H1 (cell line): ENCODE measurements at regions not wholly inside any gene's neighbourhood (a gene's known extent, or its start where the extent isn't known, plus 50 kb on each side); places are given as distances from the start of the nearest gene placed in this dataset.

Experiments
- CTCF ChIA-PET: fragments of 300-600 bp; sonication (Branson Sonifier 250); formaldehyde crosslinking; loops from one replicate; lab custom pipeline; 2021; ENCODE audit not compliant: partially characterized antibody; lab: Charles Lee
- POLR2A ChIA-PET: fragments of 300-600 bp; sonication (Branson Sonifier 250); formaldehyde crosslinking; loops from one replicate; lab custom pipeline; 2021; ENCODE audit warnings: inconsistent platforms; ENCODE audit not compliant: partially characterized antibody; lab: Charles Lee
- DNase-seq, 2 experiments: peaks; one replicate each; pipeline versions ENCODE4 v3.0.0 to v3.0.0-alpha.2; 2010 to 2022; ENCODE audit warnings: low spot score in 2 of 2, low read depth in 1 of 2, mixed read lengths in 1 of 2
- FAIRE-seq: peaks from 2 replicates; lab custom pipeline; 2011; peaks lifted over from hg19 to GRCh38; lab: Jason Lieb, UNC
- H2AFZ ChIP-seq: 2 replicates; pipeline ENCODE4 v1.8.1; 2012; ENCODE audit warnings: low read length, inconsistent platforms
- H2AK5ac ChIP-seq: 2 replicates; pipeline ENCODE4 v1.6.1; 2013; ENCODE audit warnings: low read depth, low read length
- H2BK120ac ChIP-seq: replicated peaks from 2 replicates; pipeline ENCODE3; 2013; ENCODE audit warnings: low read depth, low read length, inconsistent platforms
- H2BK12ac ChIP-seq: 2 replicates; pipeline ENCODE4 v1.6.1; 2013; ENCODE audit warnings: low read depth, low read length
- H2BK15ac ChIP-seq: 2 replicates; pipeline ENCODE4 v1.6.1; 2013; ENCODE audit warnings: low read length
- H2BK20ac ChIP-seq: 2 replicates; pipeline ENCODE4 v1.6.1; 2013; ENCODE audit warnings: low read length
- H2BK5ac ChIP-seq: 2 replicates; pipeline ENCODE4 v1.6.1; 2013; ENCODE audit warnings: low read depth, low read length
- H3K14ac ChIP-seq: 2 replicates; pipeline ENCODE4 v1.6.1; 2013; ENCODE audit warnings: inconsistent platforms; ENCODE audit not compliant: insufficient read length
- H3K18ac ChIP-seq: 2 replicates; pipeline ENCODE4 v1.6.1; 2013; ENCODE audit warnings: low read length; ENCODE audit errors: extremely low read depth
- H3K23ac ChIP-seq: 2 replicates; pipeline ENCODE4 v1.6.1; 2013; ENCODE audit warnings: inconsistent platforms; ENCODE audit not compliant: insufficient read length
- H3K23me2 ChIP-seq: 2 replicates; pipeline ENCODE4 v1.6.1; 2013; ENCODE audit warnings: low read depth, low read length
- H3K27ac ChIP-seq: 2 replicates; pipeline ENCODE4 v1.6.1; 2011; ENCODE audit warnings: low read depth, low read length, inconsistent platforms
- H3K27me3 ChIP-seq, 4 experiments: replicated peaks in 1 of 4; 1 replicate in 1 of 4; 2 replicates in 3 of 4; pipeline versions ENCODE4 v1.6.1 to v1.8.1; 2011 to 2013; ENCODE audit warnings: low read length in 3 of 4, mild to moderate bottlenecking in 3 of 4, inconsistent platforms in 2 of 4, mixed read lengths in 2 of 4, moderate library complexity in 1 of 4; ENCODE audit not compliant: control insufficient read depth in 3 of 4, insufficient read depth in 3 of 4; ENCODE audit errors: extremely low read depth in 1 of 4
- H3K36me3 ChIP-seq, 4 experiments: 2 replicates each; pipeline versions ENCODE4 v1.6.1 to v1.8.1; 2011 to 2013; ENCODE audit warnings: mild to moderate bottlenecking in 4 of 4, low read length in 3 of 4, moderate library complexity in 2 of 4, control low read depth in 1 of 4, inconsistent platforms in 1 of 4; ENCODE audit not compliant: insufficient read depth in 4 of 4, control insufficient read depth in 2 of 4
- H3K4ac ChIP-seq: replicated peaks from 2 replicates; pipeline ENCODE3; 2013; ENCODE audit warnings: low read length, low read depth, mixed read lengths, inconsistent platforms; ENCODE audit not compliant: insufficient read length
- H3K4me1 ChIP-seq, 4 experiments: replicated peaks in 1 of 4; 1 replicate in 1 of 4; 2 replicates in 3 of 4; pipeline versions ENCODE4 v1.6.1 to v1.8.1; 2011 to 2013; ENCODE audit warnings: low read length in 3 of 4, inconsistent platforms in 2 of 4, mixed read lengths in 1 of 4; ENCODE audit not compliant: insufficient read depth in 4 of 4, control insufficient read depth in 3 of 4
- H3K4me2 ChIP-seq, 2 experiments: 2 replicates each; pipeline versions ENCODE4 v1.6.1 to v1.8.1; 2011 to 2013; ENCODE audit warnings: low read depth in 2 of 2, low read length in 2 of 2, control low read depth in 1 of 2, inconsistent platforms in 1 of 2, mild to moderate bottlenecking in 1 of 2; ENCODE audit not compliant: insufficient read depth in 1 of 2
- H3K4me3 ChIP-seq, 4 experiments: fragments of 200-600, 300-600 bp in 1 of 4; sonication (generic), shearing (Covaris generic), sonication (Bioruptor Twin) in 1 of 4; 2 replicates each; pipeline versions ENCODE4 v1.5.1 to v1.8.1; 2011 to 2016; ENCODE audit warnings: low read length in 4 of 4, low read depth in 3 of 4, control low read depth in 2 of 4, inconsistent platforms in 2 of 4, mild to moderate bottlenecking in 2 of 4, mixed read lengths in 1 of 4, moderate library complexity in 1 of 4; ENCODE audit not compliant: insufficient read depth in 2 of 4; ENCODE audit errors: extremely low read depth in 1 of 4
- H3K56ac ChIP-seq: replicated peaks from 2 replicates; pipeline ENCODE3; 2013; ENCODE audit warnings: low read depth, mild to moderate bottlenecking, mixed read lengths, low read length, inconsistent platforms; ENCODE audit not compliant: insufficient read length
- H3K79me1 ChIP-seq: 2 replicates; pipeline ENCODE4 v1.6.1; 2013; ENCODE audit warnings: low read depth, low read length, control low read depth
- H3K79me2 ChIP-seq, 2 experiments: 2 replicates each; pipeline versions ENCODE4 v1.6.1 to v1.8.1; 2012 to 2013; ENCODE audit warnings: low read length in 2 of 2, mild to moderate bottlenecking in 2 of 2, inconsistent platforms in 1 of 2; ENCODE audit not compliant: insufficient read depth in 2 of 2, control insufficient read depth in 1 of 2
- H3K9ac ChIP-seq, 4 experiments: replicated peaks in 1 of 4; 1 replicate in 1 of 4; 2 replicates in 3 of 4; pipeline versions ENCODE4 v1.6.1 to v1.8.1; 2011 to 2013; ENCODE audit warnings: low read depth in 3 of 4, low read length in 3 of 4, control low read depth in 2 of 4, mild to moderate bottlenecking in 2 of 4, moderate library complexity in 2 of 4, inconsistent platforms in 1 of 4; ENCODE audit errors: extremely low read depth in 1 of 4
- H3K9me3 ChIP-seq, 2 experiments: 2 replicates each; pipeline versions ENCODE4 v1.6.1 to v1.8.1; 2012 to 2013; ENCODE audit warnings: mild to moderate bottlenecking in 2 of 2, moderate library complexity in 2 of 2, control low read depth in 1 of 2, inconsistent platforms in 1 of 2, low read depth in 1 of 2, low read length in 1 of 2, mixed read lengths in 1 of 2; ENCODE audit not compliant: insufficient read depth in 2 of 2
- H4K20me1 ChIP-seq, 2 experiments: replicated peaks in 1 of 2; 2 replicates each; pipeline versions ENCODE3 to v1.8.1; 2011 to 2013; ENCODE audit warnings: inconsistent platforms in 2 of 2, low read length in 2 of 2, mild to moderate bottlenecking in 1 of 2; ENCODE audit not compliant: insufficient read depth in 2 of 2, control insufficient read depth in 1 of 2
- H4K5ac ChIP-seq: 2 replicates; pipeline ENCODE4 v1.6.1; 2013; ENCODE audit warnings: low read length, low read depth, mixed read lengths, inconsistent platforms; ENCODE audit not compliant: insufficient read length
- H4K8ac ChIP-seq: 2 replicates; pipeline ENCODE4 v1.8.0; 2013; ENCODE audit warnings: mild to moderate bottlenecking, moderate library complexity, low read length, inconsistent platforms; ENCODE audit not compliant: insufficient read depth; ENCODE audit errors: extremely low read depth
- H4K91ac ChIP-seq: replicated peaks from 2 replicates; pipeline ENCODE3; 2013; ENCODE audit warnings: low read length, mixed read lengths, inconsistent platforms; ENCODE audit not compliant: insufficient read length
- CHD1 ChIP-seq: IDR thresholded peaks from 2 replicates; pipeline ENCODE4 v1.6.1; 2012; ENCODE audit warnings: low read depth, low read length, improper control_type of control experiment
- EZH2 ChIP-seq: fragments of 200-600 bp; sonication (generic); IDR thresholded peaks from 2 replicates; pipeline ENCODE4 v1.7.1; 2012; ENCODE audit warnings: low read depth, mild to moderate bottlenecking, moderate library complexity, low read length, inconsistent platforms; ENCODE audit not compliant: severe bottlenecking
- GTF2F1 ChIP-seq: IDR thresholded peaks from 2 replicates; pipeline ENCODE4 v1.6.1; 2012; ENCODE audit warnings: low read depth, low read length, improper control_type of control experiment, borderline replicate concordance
- PHF8 ChIP-seq: fragments of 200-600 bp; sonication (generic); conservative IDR thresholded peaks from 2 replicates; pipeline ENCODE4 v1.7.1; 2012; ENCODE audit warnings: low read depth, mild to moderate bottlenecking, inconsistent platforms, low read length, moderate library complexity
- RNF2 ChIP-seq: fragments of 200-900, 300-1000 bp; sonication (generic); IDR thresholded peaks from 2 replicates; pipeline ENCODE4 v1.7.1; 2016; ENCODE audit warnings: borderline replicate concordance, low read depth, mild to moderate bottlenecking, antibody characterized with exemption, low read length; ENCODE audit not compliant: poor library complexity, severe bottlenecking; ENCODE audit errors: missing control alignments
- TAF7 ChIP-seq: optimal IDR thresholded peaks from 2 replicates; pipeline ENCODE3; 2011; ENCODE audit warnings: low read depth, mild to moderate bottlenecking, inconsistent platforms, low read length, moderate library complexity, borderline replicate concordance
- TEAD4 ChIP-seq: IDR thresholded peaks from 2 replicates; pipeline ENCODE4 v1.6.1; 2012; ENCODE audit warnings: low read depth, low read length, inconsistent platforms, mixed read lengths
- USF2 ChIP-seq: IDR thresholded peaks from 2 replicates; pipeline ENCODE4 v1.6.1; 2011; ENCODE audit warnings: low read length, improper control_type of control experiment
- WGBS, 2 experiments: shearing (Covaris generic) in 1 of 2; methylation state at CpG; one replicate each; pipeline versions ENCODE4 v1.1.6 to v1.1.7; 2013 to 2015; ENCODE audit warnings: low lambda C conversion rate in 2 of 2, mixed read lengths in 2 of 2, inconsistent platforms in 1 of 2, low coverage in 1 of 2, missing lambda C conversion rate in 1 of 2; ENCODE audit not compliant: insufficient replicate concordance in 2 of 2, insufficient coverage in 1 of 2, insufficient read length in 1 of 2; ENCODE audit errors: extremely low coverage in 1 of 2, missing lambda C conversion rate in 1 of 2; 5-methylcytosine and 5-hydroxymethylcytosine counted together

DNA sequence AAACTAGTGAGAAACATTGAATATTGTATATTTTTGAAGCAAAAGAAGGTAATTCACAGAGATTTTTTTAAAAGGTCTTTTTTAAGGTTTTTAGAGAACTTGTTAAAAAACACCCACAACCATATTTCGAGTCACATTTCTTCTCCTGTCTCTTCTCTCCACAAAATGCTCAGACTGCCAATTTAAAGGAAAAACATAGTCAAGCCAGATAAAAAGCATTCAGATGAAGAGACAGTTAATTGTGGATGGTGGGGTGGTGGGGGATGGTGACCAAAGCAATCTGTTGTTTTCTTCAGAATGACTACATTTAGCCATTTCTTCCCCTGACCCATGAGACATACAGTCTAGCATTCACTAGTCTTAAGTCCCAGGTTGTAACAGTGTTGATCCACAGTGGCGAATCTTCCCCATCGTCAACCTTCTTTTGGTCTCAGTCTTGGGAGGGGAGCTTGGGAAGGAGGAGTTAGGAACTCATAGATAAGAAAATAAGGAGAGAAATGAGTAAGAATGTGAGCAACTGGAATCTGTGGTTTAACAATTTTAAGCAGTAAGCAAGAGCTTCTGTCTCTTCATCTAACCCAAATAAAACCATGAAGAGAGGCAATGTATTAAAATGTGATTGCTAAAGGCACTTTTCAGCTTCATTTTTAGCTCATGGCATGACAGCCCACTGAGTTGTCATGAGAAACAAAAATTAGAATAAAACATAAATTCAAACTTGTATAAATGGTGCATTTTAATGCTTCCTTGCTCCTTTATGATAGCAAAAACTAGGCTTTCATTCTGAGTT lies 413.7 kb upstream of the FSHR start:
- Histone ChIP-seq H3K27ac (no peak overlapping the region), H3K23ac (no peak overlapping the region), H4K5ac (no peak overlapping the region), H3K18ac (no peak overlapping the region)
- TF ChIP-seq USF2, result no peak
- no peak for TF ChIP-seq PHF8
- TF ChIP-seq TAF7, result no peak
- no peak for TF ChIP-seq CHD1
- TF ChIP-seq RNF2, result no peak
- TF ChIP-seq GTF2F1, result no peak
- no peak for TF ChIP-seq EZH2
- TF ChIP-seq TEAD4, result no peak
- TF ChIP-seq, all 59 proteins: peak for 0
- Histone ChIP-seq H3K4me2 (no peak overlapping the region), H4K91ac (no peak overlapping the region), H2BK5ac (no peak overlapping the region), H3K23me2 (no peaks in the 10 kb centered on the region), H2BK15ac (no peak overlapping the region), H2AFZ (no peak overlapping the region), H2AK5ac (no peak overlapping the region), H2BK12ac (no peak overlapping the region), H3K9ac (no peak overlapping the region), H3K79me2 (no peaks in the 10 kb centered on the region), H4K8ac (no peak overlapping the region), H3K4me1 (no peaks in the 10 kb centered on the region), H2BK120ac (no peak overlapping the region), H2BK20ac (no peak overlapping the region), H3K27me3 (no peaks in the 10 kb centered on the region), H3K9me3 (no peaks in the 10 kb centered on the region), H3K4ac (no peak overlapping the region), H3K4me3 (no peak overlapping the region), H3K14ac (no peak overlapping the region), H3K56ac (no peak overlapping the region), H4K20me1 (no peaks in the 10 kb centered on the region), H3K36me3 (no peaks in the 10 kb centered on the region), H3K79me1 (no peaks in the 10 kb centered on the region)
- ChIA-PET CTCF (interaction anchor here (0.7 to 1.0 kb wide), 2 partner anchors 16 to 150 kb away, joined by 3 to 5 read pairs; no protein-coding TSS in a partner anchor), POLR2A (no interaction called here)
- DNase-seq (no peak), FAIRE-seq (no peak)
- 91% methylated on average over 3 of the region's 3 CpGs; no CpG with 5 or more reads in 1 of the 2 experiments for WGBS, 2 experiments
